ENCODE measurements at regions not wholly inside any gene's neighbourhood (a gene's known extent, or its start where the extent isn't known, plus 50 kb on each side); places are given as distances from the start of the nearest gene placed in this dataset.

DNA sequence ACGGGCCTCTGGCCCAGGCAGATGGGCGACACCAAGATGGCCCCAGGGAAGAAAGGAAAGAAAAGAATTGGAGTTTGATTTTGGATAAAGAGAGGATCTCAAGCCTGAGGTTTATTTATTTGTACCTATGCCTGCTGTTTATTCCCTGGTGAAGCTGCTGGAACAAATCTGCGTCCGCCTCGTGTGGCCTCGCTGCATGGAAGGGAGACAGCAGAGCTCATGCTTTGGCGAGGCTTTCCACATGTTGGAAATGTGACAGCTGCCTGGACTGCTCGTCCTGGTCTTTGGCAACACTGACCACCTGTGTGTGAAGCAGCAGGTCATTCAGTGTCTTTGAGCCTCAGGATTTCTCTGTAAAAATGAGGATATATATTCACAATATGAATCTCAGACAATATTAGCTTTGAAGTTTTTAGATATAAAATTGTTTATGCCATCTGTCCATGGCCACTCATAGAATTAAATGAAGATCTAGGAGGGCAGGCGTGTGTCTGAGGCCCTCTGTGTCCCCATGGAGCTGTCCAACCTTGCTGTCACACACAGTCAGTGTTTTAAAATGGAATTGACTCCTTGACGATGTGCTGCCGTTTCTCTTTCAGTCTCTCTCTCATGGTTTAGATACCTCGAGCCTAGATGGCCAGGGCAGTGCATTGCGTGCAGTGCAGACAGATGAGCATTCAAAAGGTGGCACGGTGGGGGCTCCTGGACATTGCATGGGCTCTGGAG is 94.3 kb downstream of the SOCS6 start:
- H3K4me3 Mint-ChIP-seq (ENCODE audit: low read depth), result no peak overlapping the region
- DNase-seq (ENCODE audit: low spot score), result no peak
- H3K9me3 Mint-ChIP-seq, result no peaks in the 10 kb centered on the region
- no peaks in the 10 kb centered on the region for H3K27me3 Mint-ChIP-seq (ENCODE audit: low read depth)
- intact Hi-C loops (cut with micrococcal nuclease), result no loop called here
- H3K4me1 Mint-ChIP-seq (ENCODE audit: low read depth), result peaks cover 2% of the 10 kb centered on the region
- H3K36me3 Mint-ChIP-seq (ENCODE audit: low read depth), result no peaks in the 10 kb centered on the region
- no peak overlapping the region for H3K27ac Mint-ChIP-seq

GRCh38 chr18:70382017-70382416 is 93.2 kb downstream of the SOCS6 start:
- H3K36me3 Mint-ChIP-seq (ENCODE audit: low read depth), result no peaks in the 10 kb centered on the region
- H3K27me3 Mint-ChIP-seq (ENCODE audit: low read depth), result no peaks in the 10 kb centered on the region
- no peak for DNase-seq (ENCODE audit: low spot score)
- H3K4me3 Mint-ChIP-seq (ENCODE audit: low read depth), result no peak overlapping the region
- intact Hi-C loops (cut with micrococcal nuclease), result no loop called here
- H3K27ac Mint-ChIP-seq, result no peak overlapping the region
- no peaks in the 10 kb centered on the region for H3K9me3 Mint-ChIP-seq
- peaks cover 2% of the 10 kb centered on the region for H3K4me1 Mint-ChIP-seq (ENCODE audit: low read depth)

- Mint-ChIP-seq H3K36me3 (ENCODE audit: low read depth) (no peaks in the 10 kb centered on the region), H3K4me3 (ENCODE audit: low read depth) (no peak overlapping the region), H3K27ac (no peak overlapping the region), H3K4me1 (ENCODE audit: low read depth) (peaks cover 2% of the 10 kb centered on the region), H3K9me3 (no peaks in the 10 kb centered on the region), H3K27me3 (ENCODE audit: low read depth) (no peaks in the 10 kb centered on the region)
- no peak for DNase-seq (ENCODE audit: low spot score)
- intact Hi-C loops (cut with micrococcal nuclease), result no loop called here
Measured at GRCh38 chr18:70380915-70381896, 92.4 kb downstream of the SOCS6 start.

All from activated T-helper 2 cell treated with anti-CD3 and anti-CD28 coated beads, Interferon-gamma antibody, Interleukin-2, Interleukin-4, amounts not matched to agents 10 μg/mL and 5 μg/mL and 100 μg/mL, durations not matched to agents 14 hours and 24 hours and 36 hours (primary cell).